ENCODE measurements at regions not wholly inside any gene's neighbourhood (a gene's known extent, or its start where the extent isn't known, plus 50 kb on each side); places are given as distances from the start of the nearest gene placed in this dataset.

DNA sequence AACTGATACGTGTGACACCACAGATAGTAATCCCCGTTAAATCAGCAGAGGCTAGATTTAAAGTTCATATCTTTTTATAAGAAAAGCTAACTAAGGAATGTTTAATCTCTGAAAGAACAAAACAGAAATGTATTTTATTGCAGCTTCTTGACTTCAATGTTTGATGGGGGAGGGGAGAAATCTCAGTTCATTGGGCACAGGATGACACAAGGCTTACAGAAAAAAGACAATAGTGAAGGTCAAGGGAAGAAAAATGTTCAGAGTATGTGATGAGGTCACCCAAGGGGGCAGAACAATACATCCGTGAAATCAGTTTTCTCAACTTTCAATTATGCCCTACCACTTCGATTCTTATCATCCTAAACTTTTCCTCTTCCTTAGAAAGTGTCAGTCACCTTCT, 102.9 kb downstream of the ELAPOR2 start:
- Histone ChIP-seq H3K27me3 (replicated peaks; ENCODE audit: control insufficient read depth, insufficient read depth, low read length) (no peaks in the 10 kb centered on the region), H3K4me3 (ENCODE audit: low read length) (no peak overlapping the region), H3K36me3 (ENCODE audit: control insufficient read depth, insufficient read depth, low read length, severe bottlenecking) (peaks cover 9% of the 10 kb centered on the region), H3K9ac (ENCODE audit: low read length) (no peak overlapping the region), H3K4me1 (ENCODE audit: control insufficient read depth, insufficient read depth, low read length) (peaks cover 11% of the 10 kb centered on the region), H3K9me3 (ENCODE audit: control insufficient read depth, low read length) (peaks cover 6% of the 10 kb centered on the region)
- DNase-seq (ENCODE audit: low read depth) = no peak

DNA sequence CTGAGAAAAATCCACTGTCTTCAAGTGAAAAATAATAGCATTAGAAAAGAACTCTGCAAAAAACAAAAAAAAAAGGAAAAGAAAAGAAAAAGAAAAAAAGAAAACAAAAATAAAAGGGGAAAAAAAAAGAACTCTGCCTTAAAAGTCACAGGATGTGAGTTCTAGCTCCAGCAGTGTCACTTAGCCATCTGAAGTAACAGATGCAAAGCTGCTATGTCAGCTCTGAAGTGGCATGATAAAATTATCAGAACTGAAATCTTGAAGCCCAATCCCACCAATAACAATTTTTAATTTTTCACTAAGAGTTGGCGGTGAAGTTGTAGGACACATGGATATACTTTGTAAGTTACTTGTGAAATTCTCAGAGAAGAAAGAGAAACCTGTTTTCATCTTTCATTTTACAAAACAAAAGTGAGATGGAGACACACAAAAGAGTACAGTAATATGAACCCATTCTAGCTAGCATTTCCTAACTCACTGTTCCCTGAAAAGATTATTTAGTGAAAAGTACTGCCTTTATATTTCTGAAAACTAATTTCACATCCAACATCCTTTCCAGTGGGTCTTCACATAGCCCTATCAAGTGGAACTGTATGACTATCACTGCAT, 103.5 kb downstream of the ELAPOR2 start:
- peaks cover 11% of the 10 kb centered on the region for H3K4me1 ChIP-seq (ENCODE audit: control insufficient read depth, insufficient read depth, low read length)
- no peaks in the 10 kb centered on the region for H3K27me3 ChIP-seq (replicated peaks; ENCODE audit: control insufficient read depth, insufficient read depth, low read length)

GRCh38 chr7:86954971-86955370, 104.5 kb downstream of the ELAPOR2 start:
- peaks cover 6% of the 10 kb centered on the region for H3K9me3 ChIP-seq (ENCODE audit: control insufficient read depth, low read length)
- no peak overlapping the region for H3K9ac ChIP-seq (ENCODE audit: low read length)
- no peak for DNase-seq (ENCODE audit: low read depth)
- peaks cover 9% of the 10 kb centered on the region for H3K36me3 ChIP-seq (ENCODE audit: control insufficient read depth, insufficient read depth, low read length, severe bottlenecking)
- peaks cover 11% of the 10 kb centered on the region for H3K4me1 ChIP-seq (ENCODE audit: control insufficient read depth, insufficient read depth, low read length)
- no peaks in the 10 kb centered on the region for H3K27me3 ChIP-seq (replicated peaks; ENCODE audit: control insufficient read depth, insufficient read depth, low read length)
- no peak overlapping the region for H3K4me3 ChIP-seq (ENCODE audit: low read length)

More for the DNA sequence above, 103.5 kb downstream of the ELAPOR2 start:
- DNase-seq (ENCODE audit: low read depth) = no peak
- no peak overlapping the region for H3K4me3 ChIP-seq (ENCODE audit: low read length)
- H3K36me3 ChIP-seq (ENCODE audit: control insufficient read depth, insufficient read depth, low read length, severe bottlenecking) = peaks cover 9% of the 10 kb centered on the region
- H3K9me3 ChIP-seq (ENCODE audit: control insufficient read depth, low read length) = peaks cover 6% of the 10 kb centered on the region
- H3K9ac ChIP-seq (ENCODE audit: low read length) = no peak overlapping the region

GRCh38 chr7:86953653-86954336, 105.7 kb downstream of the ELAPOR2 start:
- H3K9ac ChIP-seq (ENCODE audit: low read length) = no peak overlapping the region
- no peaks in the 10 kb centered on the region for H3K27me3 ChIP-seq (replicated peaks; ENCODE audit: control insufficient read depth, insufficient read depth, low read length)
- no peak overlapping the region for H3K4me3 ChIP-seq (ENCODE audit: low read length)

DNA sequence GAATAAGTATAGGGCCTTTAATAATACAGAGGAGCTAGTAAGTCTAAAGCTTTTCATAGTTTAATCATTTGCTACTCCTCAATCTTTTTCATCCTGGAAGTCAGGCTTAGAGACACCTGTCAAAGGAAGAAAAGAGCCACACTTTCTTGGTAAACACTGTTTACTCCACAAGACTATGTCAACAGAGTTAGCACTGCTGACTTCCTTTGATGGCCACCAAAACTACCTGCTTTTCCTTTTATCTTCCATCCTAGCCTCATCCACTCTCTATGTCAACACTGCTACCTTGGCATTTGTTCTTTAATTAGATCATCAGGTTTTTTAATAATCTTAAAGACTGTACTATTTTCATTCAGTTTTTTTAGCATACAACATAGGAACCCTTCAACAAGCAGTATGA, 106.2 kb downstream of the ELAPOR2 start:
- Histone ChIP-seq H3K36me3 (ENCODE audit: control insufficient read depth, insufficient read depth, low read length, severe bottlenecking) (no peaks in the 10 kb centered on the region), H3K27me3 (replicated peaks; ENCODE audit: control insufficient read depth, insufficient read depth, low read length) (no peaks in the 10 kb centered on the region), H3K4me3 (ENCODE audit: low read length) (no peak overlapping the region), H3K9me3 (ENCODE audit: control insufficient read depth, low read length) (no peaks in the 10 kb centered on the region), H3K4me1 (ENCODE audit: control insufficient read depth, insufficient read depth, low read length) (peaks cover 11% of the 10 kb centered on the region), H3K9ac (ENCODE audit: low read length) (no peak overlapping the region)
- DNase-seq (ENCODE audit: low read depth) = no peak

More at GRCh38 chr7:86953653-86954336, 105.7 kb downstream of the ELAPOR2 start:
- H3K4me1 ChIP-seq (ENCODE audit: control insufficient read depth, insufficient read depth, low read length) = peaks cover 11% of the 10 kb centered on the region
- H3K36me3 ChIP-seq (ENCODE audit: control insufficient read depth, insufficient read depth, low read length, severe bottlenecking) = peaks cover 1% of the 10 kb centered on the region
- no peak for DNase-seq (ENCODE audit: low read depth)
- H3K9me3 ChIP-seq (ENCODE audit: control insufficient read depth, low read length) = peaks cover 1% of the 10 kb centered on the region

DNA sequence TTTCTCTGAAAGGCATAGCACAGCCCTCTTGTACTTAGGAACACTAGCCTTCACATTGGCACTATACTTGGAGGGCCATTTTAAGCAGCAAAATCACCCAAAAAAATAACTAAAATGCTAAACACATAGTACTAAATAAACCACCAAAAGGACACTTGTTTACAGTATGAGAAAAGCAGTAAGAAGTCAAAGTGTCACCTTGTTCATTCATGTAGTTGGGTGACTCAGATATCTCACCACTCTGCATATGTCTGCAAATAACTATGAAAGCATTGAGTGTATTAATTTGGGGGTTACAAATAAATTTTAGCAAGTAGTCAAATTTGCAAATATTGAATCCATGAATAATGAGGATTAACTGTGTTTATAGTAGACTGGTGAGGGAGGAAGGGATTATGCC, 107.6 kb downstream of the ELAPOR2 start:
- peaks cover 20% of the 10 kb centered on the region for H3K4me1 ChIP-seq (ENCODE audit: control insufficient read depth, insufficient read depth, low read length)
- H3K4me3 ChIP-seq (ENCODE audit: low read length) = no peak overlapping the region
- H3K9ac ChIP-seq (ENCODE audit: low read length) = no peak overlapping the region
- no peak for DNase-seq (ENCODE audit: low read depth)
- H3K27me3 ChIP-seq (replicated peaks; ENCODE audit: control insufficient read depth, insufficient read depth, low read length) = no peaks in the 10 kb centered on the region
- H3K36me3 ChIP-seq (ENCODE audit: control insufficient read depth, insufficient read depth, low read length, severe bottlenecking) = no peaks in the 10 kb centered on the region
- no peaks in the 10 kb centered on the region for H3K9me3 ChIP-seq (ENCODE audit: control insufficient read depth, low read length)

GRCh38 chr7:86950944-86951343, 108.5 kb downstream of the ELAPOR2 start:
- H3K4me3 ChIP-seq (ENCODE audit: low read length) = no peak overlapping the region
- peaks cover 20% of the 10 kb centered on the region for H3K4me1 ChIP-seq (ENCODE audit: control insufficient read depth, insufficient read depth, low read length)
- no peak for DNase-seq (ENCODE audit: low read depth)
- H3K27me3 ChIP-seq (replicated peaks; ENCODE audit: control insufficient read depth, insufficient read depth, low read length) = no peaks in the 10 kb centered on the region
- no peaks in the 10 kb centered on the region for H3K36me3 ChIP-seq (ENCODE audit: control insufficient read depth, insufficient read depth, low read length, severe bottlenecking)
- H3K9ac ChIP-seq (ENCODE audit: low read length) = no peak overlapping the region
- H3K9me3 ChIP-seq (ENCODE audit: control insufficient read depth, low read length) = no peaks in the 10 kb centered on the region

- H3K9ac ChIP-seq (ENCODE audit: low read length) = no peak overlapping the region
- no peak overlapping the region for H3K4me3 ChIP-seq (ENCODE audit: low read length)
- no peaks in the 10 kb centered on the region for H3K36me3 ChIP-seq (ENCODE audit: control insufficient read depth, insufficient read depth, low read length, severe bottlenecking)
- no peak for DNase-seq (ENCODE audit: low read depth)
- no peaks in the 10 kb centered on the region for H3K27me3 ChIP-seq (replicated peaks; ENCODE audit: control insufficient read depth, insufficient read depth, low read length)
- no peaks in the 10 kb centered on the region for H3K9me3 ChIP-seq (ENCODE audit: control insufficient read depth, low read length)
- peaks cover 20% of the 10 kb centered on the region for H3K4me1 ChIP-seq (ENCODE audit: control insufficient read depth, insufficient read depth, low read length)
Observed at GRCh38 chr7:86950360-86950759, 109.1 kb downstream of the ELAPOR2 start.

- no peak overlapping the region for H3K9ac ChIP-seq (ENCODE audit: low read length)
- H3K4me1 ChIP-seq (ENCODE audit: control insufficient read depth, insufficient read depth, low read length) = peaks cover 20% of the 10 kb centered on the region
- H3K36me3 ChIP-seq (ENCODE audit: control insufficient read depth, insufficient read depth, low read length, severe bottlenecking) = no peaks in the 10 kb centered on the region
- H3K4me3 ChIP-seq (ENCODE audit: low read length) = no peak overlapping the region
- DNase-seq (ENCODE audit: low read depth) = no peak
- no peaks in the 10 kb centered on the region for H3K9me3 ChIP-seq (ENCODE audit: control insufficient read depth, low read length)
- H3K27me3 ChIP-seq (replicated peaks; ENCODE audit: control insufficient read depth, insufficient read depth, low read length) = no peaks in the 10 kb centered on the region
Observed at GRCh38 chr7:86949779-86950260, 109.6 kb downstream of the ELAPOR2 start.

DNA sequence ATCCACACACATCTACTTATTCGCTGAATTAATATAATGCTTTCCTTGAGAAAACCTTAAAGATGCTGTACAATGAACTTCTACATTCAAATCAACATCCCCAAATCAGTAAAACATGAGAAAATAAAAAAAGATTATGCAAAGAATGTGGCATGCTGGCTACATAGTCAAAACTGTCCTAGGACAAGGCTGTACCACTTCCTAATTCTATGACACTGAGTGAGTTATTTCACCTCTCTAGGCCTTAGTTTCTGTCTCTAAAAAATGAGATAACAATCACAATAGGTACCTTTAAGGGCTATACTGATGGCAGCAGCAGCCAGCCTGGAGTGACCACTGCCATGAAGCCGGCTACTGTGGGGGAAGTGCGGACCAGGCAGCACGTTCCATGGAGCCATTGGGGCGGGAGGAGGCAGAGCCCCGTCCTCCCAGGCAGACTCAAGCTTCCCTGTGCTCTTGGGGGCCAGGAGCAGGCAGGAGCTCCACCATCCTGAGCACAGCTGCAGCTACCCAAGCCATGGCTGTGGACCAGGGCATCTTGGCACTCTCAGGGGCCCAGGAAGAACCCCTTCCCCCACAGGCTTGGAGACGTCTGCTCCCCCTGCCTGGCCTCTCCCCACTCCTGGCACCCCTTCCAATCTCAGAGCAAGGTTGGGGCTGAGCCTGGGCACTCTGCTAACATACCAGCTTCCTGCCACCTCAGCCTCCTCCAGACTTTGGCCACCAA, 110.2 kb downstream of the ELAPOR2 start:
- Histone ChIP-seq H3K9ac (ENCODE audit: low read length) (no peak overlapping the region), H3K4me3 (ENCODE audit: low read length) (no peak overlapping the region), H3K9me3 (ENCODE audit: control insufficient read depth, low read length) (no peaks in the 10 kb centered on the region), H3K36me3 (ENCODE audit: control insufficient read depth, insufficient read depth, low read length, severe bottlenecking) (no peaks in the 10 kb centered on the region), H3K4me1 (ENCODE audit: control insufficient read depth, insufficient read depth, low read length) (peaks cover 18% of the 10 kb centered on the region), H3K27me3 (replicated peaks; ENCODE audit: control insufficient read depth, insufficient read depth, low read length) (no peaks in the 10 kb centered on the region)
- no peak for DNase-seq (ENCODE audit: low read depth)

DNA sequence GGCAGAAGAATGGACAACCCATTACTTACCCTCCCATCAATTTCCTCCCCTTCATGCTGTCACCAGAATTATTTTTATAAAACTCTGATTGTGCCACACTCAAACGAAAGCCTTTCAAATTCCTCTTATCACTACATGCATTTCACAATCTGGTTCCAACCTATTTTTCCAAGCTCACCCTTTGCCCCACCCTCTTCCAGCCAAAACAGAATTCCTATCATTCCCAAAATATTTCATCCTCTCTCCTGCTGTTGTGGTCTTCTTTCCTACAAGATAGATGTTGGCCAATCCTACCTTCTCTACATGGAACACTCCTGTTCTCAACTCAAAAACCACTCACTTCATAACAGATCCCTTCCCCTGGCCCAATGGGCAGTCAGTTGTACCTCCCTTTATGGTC, 111.5 kb downstream of the ELAPOR2 start:
- H3K4me3 ChIP-seq (ENCODE audit: low read length) = no peak overlapping the region

More for the DNA sequence above, 111.5 kb downstream of the ELAPOR2 start:
- no peak overlapping the region for H3K9ac ChIP-seq (ENCODE audit: low read length)
- DNase-seq (ENCODE audit: low read depth) = no peak
- H3K9me3 ChIP-seq (ENCODE audit: control insufficient read depth, low read length) = no peaks in the 10 kb centered on the region
- peaks cover 16% of the 10 kb centered on the region for H3K4me1 ChIP-seq (ENCODE audit: control insufficient read depth, insufficient read depth, low read length)
- H3K36me3 ChIP-seq (ENCODE audit: control insufficient read depth, insufficient read depth, low read length, severe bottlenecking) = no peaks in the 10 kb centered on the region
- no peaks in the 10 kb centered on the region for H3K27me3 ChIP-seq (replicated peaks; ENCODE audit: control insufficient read depth, insufficient read depth, low read length)

Data from adipocyte (in vitro differentiated cells).